GM13977 (cell line): ENCODE measurements at regions not wholly inside any gene's neighbourhood (a gene's known extent, or its start where the extent isn't known, plus 50 kb on each side); places are given as distances from the start of the nearest gene placed in this dataset.

Experiments
- DNase-seq: peaks from one replicate; pipeline ENCODE4 v3.0.0; 2012; ENCODE audit warnings: low spot score
- CTCF ChIP-seq: IDR thresholded peaks from 2 replicates; pipeline ENCODE4 v1.5.1; 2012; ENCODE audit warnings: mild to moderate bottlenecking, control low read depth; ENCODE audit not compliant: insufficient read depth; ENCODE audit errors: extremely low read depth, missing control alignments
- in situ Hi-C: fragments of 300-500 bp; cut with MboI; formaldehyde crosslinking; loops from one replicate; pipeline ENCODE4 v1.12.0; 2022; ENCODE audit warnings: low sequenced_read_pairs, low pct_unique_long_range_greater_than_20kb, mixed read lengths, inconsistent platforms; ENCODE audit not compliant: unreplicated experiment

DNA sequence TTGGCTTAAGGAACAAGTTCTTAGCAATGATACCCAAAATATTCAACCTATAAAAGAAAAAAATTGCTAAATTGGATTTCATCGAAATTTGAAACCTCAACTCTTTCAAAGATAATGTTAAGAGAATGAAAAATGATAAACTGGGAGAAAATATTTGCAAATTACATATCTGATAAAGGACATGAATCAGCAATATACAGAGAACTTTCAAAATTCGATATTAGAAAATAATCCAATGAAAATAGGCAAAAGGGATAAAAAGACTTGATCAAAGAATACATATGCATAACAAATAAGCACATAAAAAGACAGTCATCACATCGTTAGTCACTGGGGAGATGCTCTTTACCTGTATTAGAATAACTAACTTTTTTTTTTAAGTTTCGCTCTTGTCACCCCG is 73.0 kb upstream of the NEO1 start:
- in situ Hi-C loops, result no loop called here
- no peak for TF ChIP-seq CTCF
- no peak for DNase-seq

GRCh38 chr15:72978223-72978622 is 74.0 kb upstream of the NEO1 start:
- in situ Hi-C loops, result no loop called here
- no peak for TF ChIP-seq CTCF
- DNase-seq, result no peak

GRCh38 chr15:72972362-72972761 is 79.9 kb upstream of the NEO1 start:
- no peak for DNase-seq
- in situ Hi-C loops, result no loop called here
- TF ChIP-seq CTCF, result no peak

DNA sequence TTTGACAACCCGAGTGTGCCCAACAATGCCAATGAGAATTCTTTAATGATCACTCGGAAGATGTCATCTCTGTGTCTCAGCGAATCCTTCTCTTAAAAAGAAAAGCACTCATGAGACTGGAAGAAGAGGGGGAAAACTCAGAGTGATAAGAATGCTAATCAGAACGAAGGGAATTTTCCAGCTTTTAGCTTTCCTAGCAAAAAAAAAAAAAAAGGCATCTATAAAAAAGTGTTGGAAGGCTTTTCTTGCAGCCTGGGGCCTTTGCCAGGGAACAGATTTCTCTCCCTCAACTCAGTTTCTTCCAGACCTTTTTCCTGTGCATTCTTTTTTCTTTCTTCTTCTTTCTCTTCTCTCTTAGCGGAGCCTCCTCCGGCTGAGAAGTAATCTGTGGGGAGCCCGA is 80.5 kb upstream of the NEO1 start:
- TF ChIP-seq CTCF, result no peak
- in situ Hi-C loops, result no loop called here

DNA sequence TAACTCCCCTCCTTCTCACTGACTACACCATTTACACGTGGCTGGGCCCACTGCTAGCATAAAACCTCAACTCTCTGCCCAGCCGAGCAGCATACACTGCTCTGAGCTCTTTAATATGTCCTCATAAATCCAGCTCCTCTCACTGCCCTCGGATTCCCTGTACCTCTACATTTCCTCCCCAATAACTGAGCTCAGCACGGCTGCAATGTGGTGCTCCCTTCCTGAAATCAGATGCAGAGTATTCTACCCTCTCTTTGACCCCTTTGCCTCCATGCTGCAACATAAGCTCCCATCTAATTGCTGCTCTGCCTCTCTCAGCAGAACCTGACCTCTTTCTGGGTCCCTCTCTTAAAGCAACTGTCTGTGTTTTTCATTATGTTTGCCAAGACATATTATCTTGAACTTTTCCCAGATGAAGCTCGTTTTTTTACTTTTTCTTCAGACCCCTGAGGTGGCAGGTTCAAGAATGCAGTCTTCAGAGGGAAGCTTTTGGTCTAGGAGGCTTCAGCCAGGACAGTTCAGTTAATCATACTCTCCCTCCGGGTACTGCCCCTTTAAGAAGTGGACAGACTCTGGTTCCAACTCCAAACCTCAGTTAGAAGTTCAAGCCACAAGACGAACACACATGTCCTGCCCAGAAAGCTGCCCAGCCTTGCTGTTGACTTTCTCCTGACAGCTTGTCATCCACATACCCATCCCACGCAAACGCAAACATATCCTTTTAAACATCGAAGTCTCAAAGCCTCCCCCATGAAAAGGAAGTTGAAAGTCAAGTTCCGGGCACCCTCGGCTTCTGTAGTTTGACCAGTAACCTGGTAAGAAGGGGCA is 81.1 kb upstream of the NEO1 start:
- in situ Hi-C loops, result no loop called here
- TF ChIP-seq CTCF, result no peak
- DNase-seq, result no peak

More for the DNA sequence above, 80.5 kb upstream of the NEO1 start:
- no peak for DNase-seq

DNA sequence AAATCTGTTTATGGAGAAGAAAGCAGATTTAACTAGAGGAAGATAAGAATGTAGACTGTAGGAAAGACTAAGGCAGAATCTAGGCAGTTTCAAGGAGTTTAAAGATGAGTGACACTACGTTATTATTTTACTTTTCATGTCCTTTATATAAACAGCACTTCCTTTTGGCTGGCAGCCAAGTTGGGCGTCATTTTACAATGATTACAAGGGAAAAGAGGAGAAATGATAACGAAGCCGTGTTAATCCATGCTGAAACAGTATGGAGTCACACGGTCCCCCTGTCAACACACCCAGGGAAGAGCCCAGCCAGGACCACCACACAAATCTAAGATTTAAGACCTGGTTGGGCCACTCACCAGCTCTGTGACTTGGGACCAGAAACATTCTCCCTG is 83.7 kb upstream of the NEO1 start:
- DNase-seq, result no peak
- no peak for TF ChIP-seq CTCF
- in situ Hi-C loops, result no loop called here
